Upper lobe of left lung (tissue), 6 donors: ENCODE measurements at regions not wholly inside any gene's neighbourhood (a gene's known extent, or its start where the extent isn't known, plus 50 kb on each side); places are given as distances from the start of the nearest gene placed in this dataset.
A peak's percentile ranks its signal among the peaks of the same experiment; 100 is the strongest.

ENCODE experiments used
- ATAC-seq, 2 donors: fragments of 200-7000 bp; cut with Tn5 transposase; one replicate each; pipeline ENCODE4 v1.9.1; 2022; ENCODE audit warnings: mild to moderate bottlenecking in 2 of 2, moderate library complexity in 2 of 2; ENCODE audit not compliant: low FRiP score in 2 of 2
- DNase-seq, 2 donors: peaks; one replicate each; pipeline ENCODE4 v3.0.0-alpha.2; 2019 to 2020
- H3K27ac ChIP-seq, 4 donors: fragments of 200-600 bp; sonication (generic); one replicate each; pipeline ENCODE4 v1.5.1; 2016 to 2019
- H3K27me3 ChIP-seq, 4 donors: fragments of 200-600 bp; sonication (generic); one replicate each; pipeline ENCODE4 v1.5.1; 2017 to 2019
- H3K36me3 ChIP-seq, 4 donors: fragments of 200-600 bp; sonication (generic); one replicate each; pipeline ENCODE4 v1.5.1; 2016 to 2019
- H3K4me1 ChIP-seq, 4 donors: fragments of 200-600 bp; sonication (generic); one replicate each; pipeline ENCODE4 v1.5.1; 2018 to 2019
- H3K4me3 ChIP-seq, 4 donors: fragments of 200-600 bp; sonication (generic); one replicate each; pipeline ENCODE4 v1.5.1; 2017 to 2019; ENCODE audit warnings: mild to moderate bottlenecking in 2 of 4, moderate library complexity in 1 of 4
- H3K9me3 ChIP-seq, 4 donors: fragments of 200-600 bp; sonication (generic); one replicate each; pipeline ENCODE4 v1.5.1; 2018 to 2019
- EP300 ChIP-seq, 4 donors: sonication (generic); formaldehyde crosslinking; IDR thresholded peaks; one replicate each; pipeline ENCODE4 v1.5.1; 2017; ENCODE audit warnings: antibody characterized with exemption in 4 of 4, control low read depth in 2 of 4
- POLR2A ChIP-seq, 4 donors: fragments of 450-650 bp; IDR thresholded peaks; one replicate each; pipeline ENCODE4 v1.5.1; 2016 to 2017; ENCODE audit warnings: antibody characterized with exemption in 4 of 4, mild to moderate bottlenecking in 2 of 4
- POLR2AphosphoS5 ChIP-seq, 2 donors: sonication (generic); formaldehyde crosslinking; IDR thresholded peaks; one replicate each; pipeline ENCODE4 v1.5.1; 2017; ENCODE audit warnings: antibody characterized with exemption in 2 of 2
- WGBS, 2 donors: methylation state at CpG; one replicate each; pipeline ENCODE4 v1.1.5; 2017 to 2018; 5-methylcytosine and 5-hydroxymethylcytosine counted together
- TF ChIP-seq, protein P1 (sequence below), 6 experiments: fragments of 450-650 bp in 4 of 6; fragments of 200-600 bp in 2 of 6; sonication (generic) in 2 of 6; IDR thresholded peaks; one replicate each; pipeline ENCODE4 v1.5.1; 2016 to 2019; ENCODE audit warnings: antibody characterized with exemption in 6 of 6
- donor health status: DM: no; HTN: no; CAD: no; lungs with moderate emphysema.
- donor health status: DM: no; HTN: yes; CAD: no; lungs with severe emphysema.

DNA sequence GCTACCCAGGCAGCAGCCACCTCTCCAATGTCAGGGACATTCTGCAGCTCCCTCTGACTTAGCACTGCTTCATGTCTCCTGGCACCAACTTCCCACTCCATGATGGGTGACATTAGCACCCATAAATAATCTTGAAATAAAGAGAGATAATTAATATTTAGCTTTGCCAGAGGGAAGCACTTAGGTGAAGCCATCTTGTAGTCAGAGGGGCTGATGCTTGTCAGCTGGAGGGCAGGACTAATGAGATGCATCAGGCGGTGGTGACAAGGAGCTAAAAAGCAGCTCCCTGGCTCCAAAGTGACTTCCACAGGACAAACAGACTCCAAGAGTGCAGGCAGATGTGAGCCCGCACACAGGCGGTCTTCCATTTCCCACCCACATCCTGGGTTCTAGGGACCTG, 153.0 kb upstream of the ID2 start:
- no peak overlapping the region for H3K27ac ChIP-seq
- H3K4me1 ChIP-seq = peaks cover 12 to 15% (median 13%) of the 10 kb centered on the region in 4 donors
- H3K27me3 ChIP-seq = no peaks in the 10 kb centered on the region
- peaks cover 0 to 13% (median 7%) of the 10 kb centered on the region in 4 donors for H3K9me3 ChIP-seq
- TF ChIP-seq POLR2A (IDR thresholded peaks at IDR 0.05) = no peak
- TF ChIP-seq, protein P1, sequence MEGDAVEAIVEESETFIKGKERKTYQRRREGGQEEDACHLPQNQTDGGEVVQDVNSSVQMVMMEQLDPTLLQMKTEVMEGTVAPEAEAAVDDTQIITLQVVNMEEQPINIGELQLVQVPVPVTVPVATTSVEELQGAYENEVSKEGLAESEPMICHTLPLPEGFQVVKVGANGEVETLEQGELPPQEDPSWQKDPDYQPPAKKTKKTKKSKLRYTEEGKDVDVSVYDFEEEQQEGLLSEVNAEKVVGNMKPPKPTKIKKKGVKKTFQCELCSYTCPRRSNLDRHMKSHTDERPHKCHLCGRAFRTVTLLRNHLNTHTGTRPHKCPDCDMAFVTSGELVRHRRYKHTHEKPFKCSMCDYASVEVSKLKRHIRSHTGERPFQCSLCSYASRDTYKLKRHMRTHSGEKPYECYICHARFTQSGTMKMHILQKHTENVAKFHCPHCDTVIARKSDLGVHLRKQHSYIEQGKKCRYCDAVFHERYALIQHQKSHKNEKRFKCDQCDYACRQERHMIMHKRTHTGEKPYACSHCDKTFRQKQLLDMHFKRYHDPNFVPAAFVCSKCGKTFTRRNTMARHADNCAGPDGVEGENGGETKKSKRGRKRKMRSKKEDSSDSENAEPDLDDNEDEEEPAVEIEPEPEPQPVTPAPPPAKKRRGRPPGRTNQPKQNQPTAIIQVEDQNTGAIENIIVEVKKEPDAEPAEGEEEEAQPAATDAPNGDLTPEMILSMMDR (IDR thresholded peaks at IDR 0.05) = no peak
- no peak for TF ChIP-seq EP300 (IDR thresholded peaks at IDR 0.05)
- no peak for TF ChIP-seq POLR2AphosphoS5 (IDR thresholded peaks at IDR 0.05)
- ATAC-seq (no peak), DNase-seq (no peak)
- H3K36me3 ChIP-seq = no peaks in the 10 kb centered on the region
- WGBS, 2 donors = 98 to 100% methylated on average over 1 to 3 of the region's 3 CpGs
- no peak overlapping the region for H3K4me3 ChIP-seq

DNA sequence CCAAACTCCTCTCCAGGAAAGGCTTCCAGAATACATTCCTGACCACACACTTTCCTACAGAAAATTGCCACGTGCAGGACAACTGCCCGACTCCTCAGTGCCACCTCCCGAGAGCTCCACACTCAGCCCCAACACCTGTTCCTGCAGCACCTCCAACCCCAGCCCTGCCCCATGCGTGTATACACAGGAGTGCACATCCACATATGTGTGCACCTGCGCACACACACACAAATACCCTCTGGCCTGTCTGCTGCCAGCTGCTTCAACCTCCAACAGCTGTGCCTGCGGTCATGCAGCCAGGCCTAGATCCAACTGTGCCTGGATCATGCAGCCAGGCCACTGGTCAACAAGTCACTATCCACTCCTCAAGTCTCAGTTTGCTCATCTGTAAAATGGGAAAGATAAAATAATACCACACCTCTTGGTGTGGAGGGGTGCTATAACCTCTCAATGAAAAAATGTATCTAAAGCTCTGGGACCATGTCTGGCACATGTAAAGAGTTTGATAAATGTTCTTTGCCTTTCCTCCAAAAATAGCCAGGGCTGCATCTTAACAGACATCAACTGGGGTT, 152.1 kb upstream of the ID2 start:
- 91 to 94% methylated on average over 5 to 6 of the region's 6 CpGs for WGBS, 2 donors
- TF ChIP-seq EP300 (IDR thresholded peaks at IDR 0.05) = no peak
- no peak for ATAC-seq

DNA sequence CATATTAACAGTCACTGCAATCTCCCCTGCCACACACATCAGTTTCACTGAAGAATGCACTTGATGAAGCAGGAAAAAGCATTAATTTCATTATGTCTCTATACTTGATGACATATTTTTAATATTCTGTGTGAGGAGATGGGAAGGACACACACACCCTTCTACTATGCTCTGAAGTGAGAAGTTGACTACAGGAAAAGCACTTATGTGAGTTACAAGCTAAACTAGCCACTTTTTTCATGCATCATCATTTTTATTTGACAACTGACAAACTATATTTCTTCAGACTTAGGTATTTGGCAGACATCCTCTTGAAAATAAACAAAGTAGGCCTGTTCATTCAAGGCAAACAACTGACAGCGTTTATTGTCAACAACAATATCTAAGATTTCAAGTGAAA, 150.4 kb upstream of the ID2 start:
- Histone ChIP-seq H3K4me3 (no peak overlapping the region), H3K4me1 (peaks cover 12 to 21% (median 18%) of the 10 kb centered on the region in 4 donors), H3K27ac (no peak overlapping the region), H3K36me3 (no peaks in the 10 kb centered on the region), H3K9me3 (peaks cover 0 to 13% (median 7%) of the 10 kb centered on the region in 4 donors), H3K27me3 (no peaks in the 10 kb centered on the region)
- 56 to 79% methylated on average over 1 of the region's 1 CpG for WGBS, 2 donors
- ATAC-seq (no peak), DNase-seq (no peak)
- TF ChIP-seq EP300 (IDR thresholded peaks at IDR 0.05) (no peak), POLR2A (IDR thresholded peaks at IDR 0.05) (no peak), POLR2AphosphoS5 (IDR thresholded peaks at IDR 0.05) (no peak)
- TF ChIP-seq, protein P1 (IDR thresholded peaks at IDR 0.05) = no peak

More for the DNA sequence above, 152.1 kb upstream of the ID2 start:
- Histone ChIP-seq H3K27ac (no peak overlapping the region), H3K4me1 (peaks cover 15 to 19% (median 16%) of the 10 kb centered on the region in 4 donors), H3K27me3 (no peaks in the 10 kb centered on the region), H3K4me3 (no peak overlapping the region), H3K9me3 (peaks cover 0 to 13% (median 7%) of the 10 kb centered on the region in 4 donors), H3K36me3 (no peaks in the 10 kb centered on the region)
- DNase-seq = no peak

DNA sequence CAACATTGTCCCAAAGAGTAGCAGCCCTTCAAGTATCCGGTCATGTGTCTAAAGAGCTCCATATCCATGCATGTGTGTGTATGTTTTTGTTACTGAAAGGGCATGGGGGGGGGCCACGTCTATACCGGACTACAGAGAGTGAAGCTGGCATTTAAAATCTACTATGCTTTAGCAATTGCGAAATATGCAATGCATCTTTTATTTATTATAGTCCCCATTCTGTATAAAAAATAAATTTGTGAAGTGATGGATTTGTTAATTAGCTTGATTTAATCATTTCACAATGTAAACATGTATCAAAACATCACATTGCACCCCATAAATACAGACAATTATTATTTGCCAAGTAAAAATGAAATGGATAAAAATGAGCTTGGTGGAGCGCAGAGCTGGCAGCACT, 149.4 kb upstream of the ID2 start:
- peaks cover 0 to 13% (median 7%) of the 10 kb centered on the region in 4 donors for H3K9me3 ChIP-seq
- TF ChIP-seq EP300 (IDR thresholded peaks at IDR 0.05) = no peak
- no peak for TF ChIP-seq POLR2A (IDR thresholded peaks at IDR 0.05)
- no peak for TF ChIP-seq POLR2AphosphoS5 (IDR thresholded peaks at IDR 0.05)
- TF ChIP-seq, protein P1 (IDR thresholded peaks at IDR 0.05) = no peak
- H3K4me3 ChIP-seq = no peak overlapping the region
- DNase-seq (no peak), ATAC-seq (no peak)
- H3K4me1 ChIP-seq = peaks cover 17 to 26% (median 21%) of the 10 kb centered on the region in 4 donors
- H3K36me3 ChIP-seq = no peaks in the 10 kb centered on the region
- H3K27ac ChIP-seq = no peak overlapping the region
- no peaks in the 10 kb centered on the region for H3K27me3 ChIP-seq
- 77 to 81% methylated on average over 5 of the region's 5 CpGs for WGBS, 2 donors

DNA sequence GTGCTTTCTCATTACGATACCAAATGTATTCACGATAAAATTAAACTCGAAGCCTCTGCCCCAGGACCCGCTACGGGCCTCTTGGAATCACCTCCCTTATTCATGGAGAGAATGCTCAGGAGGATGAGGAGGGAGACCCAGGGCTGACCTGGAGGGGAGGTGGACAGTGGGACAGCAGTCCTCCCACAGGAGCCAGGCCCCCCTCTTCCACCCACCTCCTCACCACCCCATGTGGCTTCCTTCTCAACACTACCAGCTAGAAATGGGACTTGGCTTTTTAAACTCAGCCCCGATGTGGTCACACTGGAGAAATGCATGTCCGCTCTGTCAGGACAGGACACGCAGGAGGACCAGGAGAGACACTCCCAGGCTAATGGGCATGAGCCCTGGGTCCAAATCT, 147.9 kb upstream of the ID2 start:
- TF ChIP-seq POLR2AphosphoS5 (IDR thresholded peaks at IDR 0.05) (no peak), POLR2A (IDR thresholded peaks at IDR 0.05) (no peak), EP300 (IDR thresholded peaks at IDR 0.05) (no peak)
- TF ChIP-seq, protein P1 (IDR thresholded peaks at IDR 0.05) = no peak

More for the DNA sequence above, 147.9 kb upstream of the ID2 start:
- WGBS, 2 donors = 98% methylated on average over 8 of the region's 8 CpGs
- no peaks in the 10 kb centered on the region for H3K36me3 ChIP-seq
- no peaks in the 10 kb centered on the region for H3K27me3 ChIP-seq
- no peak for DNase-seq
- no peak overlapping the region for H3K4me3 ChIP-seq
- peaks cover 0 to 13% (median 7%) of the 10 kb centered on the region in 4 donors for H3K9me3 ChIP-seq
- peaks cover 17 to 37% (median 27%) of the 10 kb centered on the region in 4 donors for H3K4me1 ChIP-seq
- H3K27ac ChIP-seq = peak overlapping the region; percentile 58 to 80 (median 60)
- ATAC-seq = no peak
